GM21528 (cell line): ENCODE measurements at regions not wholly inside any gene's neighbourhood (a gene's known extent, or its start where the extent isn't known, plus 50 kb on each side); places are given as distances from the start of the nearest gene placed in this dataset.
"Not testable (repeated sequence)": the region's sequence is repeated elsewhere in the genome, so short reads cannot be mapped to it uniquely, and the experiment has no call there.

Experiments used
- ATAC-seq: cut with Tn5 transposase; IDR thresholded peaks from one replicate; pipeline ENCODE4 v1.9.1; 2021; ENCODE audit warnings: mild to moderate bottlenecking, moderate library complexity; ENCODE audit not compliant: unreplicated experiment, low FRiP score

DNA sequence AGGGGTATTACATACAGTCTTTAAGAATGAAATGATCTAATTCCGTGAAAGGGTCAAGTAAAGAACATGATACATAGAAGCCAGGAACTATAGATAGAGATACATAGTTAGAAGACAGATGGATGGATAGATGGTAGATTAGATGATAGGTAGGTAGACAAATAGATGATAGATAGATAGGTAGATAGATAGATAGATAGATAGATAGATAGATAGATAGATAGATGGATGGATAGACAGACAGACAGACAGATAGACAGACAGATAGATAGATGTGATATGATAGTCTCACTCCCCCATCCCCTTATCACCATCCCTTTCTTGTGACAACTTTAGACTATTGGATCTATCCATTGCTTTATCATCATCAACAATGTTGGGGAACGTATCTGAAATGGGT lies 448.2 kb downstream of the METTL4 start:
- no peak for ATAC-seq

DNA sequence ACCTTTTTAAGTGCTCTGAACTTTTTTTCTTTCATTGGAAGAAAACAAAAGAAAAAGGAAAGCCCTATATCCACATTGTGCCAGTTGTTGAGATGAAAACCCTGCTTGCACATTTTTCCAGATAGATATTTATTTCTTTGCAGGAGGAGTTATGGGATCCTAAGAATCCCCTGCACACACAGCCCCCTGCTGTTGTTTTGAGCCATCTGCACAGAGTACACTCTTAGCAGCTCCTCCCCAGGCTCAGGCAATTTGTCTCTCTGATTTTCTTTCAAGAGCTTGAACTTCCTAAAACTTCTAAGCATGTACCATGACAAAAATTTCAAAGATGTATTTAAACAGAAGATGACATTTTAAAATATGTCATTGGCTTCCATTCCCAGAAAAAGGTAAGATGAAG lies 436.9 kb downstream of the METTL4 start:
- no peak for ATAC-seq

- ATAC-seq: no peak
Observed at GRCh38 chr18:2135309-2135708, 436.0 kb downstream of the METTL4 start.

DNA sequence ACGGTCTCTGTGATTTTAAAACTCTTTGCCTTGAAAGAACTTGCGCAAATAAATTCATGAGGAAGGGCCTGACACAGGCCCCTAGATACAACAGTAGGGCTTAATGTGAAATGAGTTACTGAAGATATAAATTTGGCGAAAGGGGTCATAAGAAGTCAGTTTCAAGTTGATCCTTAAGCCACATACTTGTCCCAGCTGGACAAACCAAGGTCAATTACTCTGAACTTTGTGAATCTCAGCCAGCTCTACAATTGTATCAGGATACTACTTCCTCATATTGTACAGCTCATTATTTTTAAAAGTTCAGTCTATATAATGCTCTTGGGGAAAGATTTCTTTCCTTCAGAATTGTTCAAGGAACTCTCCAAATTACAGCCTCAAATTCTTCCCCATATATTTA lies 432.8 kb downstream of the METTL4 start:
- no peak for ATAC-seq

DNA sequence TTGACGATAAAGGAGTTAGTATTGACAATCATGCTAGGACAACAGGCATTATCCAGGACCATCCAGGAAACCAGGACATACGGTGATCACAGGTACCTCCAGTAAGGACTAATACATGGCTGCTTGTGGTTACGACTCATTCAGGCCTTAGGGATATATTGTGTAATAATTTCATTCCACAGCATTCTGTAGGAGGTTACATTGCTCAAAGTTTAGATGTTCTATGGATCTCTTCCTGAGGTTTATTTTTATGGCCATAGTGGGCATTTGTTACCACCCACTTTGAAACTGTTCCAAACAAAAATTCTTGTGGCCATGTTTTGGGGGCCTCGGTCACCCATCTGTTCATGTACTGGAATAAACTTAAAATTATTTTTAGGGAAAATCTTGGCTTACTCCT lies 431.6 kb downstream of the METTL4 start:
- ATAC-seq: no peak

- no peak for ATAC-seq
Observed at GRCh38 chr18:2143636-2144035, 427.7 kb downstream of the METTL4 start.

- ATAC-seq: no peak
Observed at GRCh38 chr18:2144811-2145210, 426.5 kb downstream of the METTL4 start.

DNA sequence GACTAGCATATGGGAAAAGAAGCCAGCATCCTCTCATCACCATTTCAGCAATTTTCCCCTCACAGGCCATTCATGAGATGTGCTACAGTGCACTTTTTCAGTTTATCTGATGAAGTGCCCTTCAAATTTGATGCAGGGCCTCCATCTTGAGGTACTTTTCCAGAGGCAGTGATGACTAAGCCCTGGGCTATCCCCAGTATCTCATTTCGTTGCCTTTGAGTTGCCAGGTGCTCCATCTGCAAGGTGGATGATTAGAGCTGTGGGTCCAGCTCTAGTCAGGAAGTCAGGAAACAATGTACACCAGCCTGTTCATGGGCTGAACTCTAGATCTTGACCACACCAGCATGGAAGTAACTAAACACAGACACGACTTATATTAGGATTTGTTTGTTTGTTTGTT lies 425.2 kb downstream of the METTL4 start:
- no peak for ATAC-seq

DNA sequence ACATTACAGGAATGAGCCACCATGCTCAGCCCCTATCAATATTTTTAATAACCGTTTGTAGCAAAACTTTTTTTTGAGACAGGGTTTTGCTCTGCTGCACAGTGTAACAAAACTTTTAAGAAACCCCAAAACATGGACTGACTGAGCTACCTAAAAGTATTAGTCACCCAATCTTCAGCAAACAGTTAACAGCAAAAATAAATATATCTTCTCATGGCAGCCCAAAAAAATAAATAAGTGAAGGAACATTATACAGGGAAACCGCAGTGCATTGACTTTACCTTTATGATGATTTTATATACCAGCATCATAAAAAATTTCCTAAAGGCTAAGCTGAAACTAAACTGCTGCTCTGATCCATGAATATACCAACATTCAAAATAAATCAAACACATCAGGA lies 424.6 kb downstream of the METTL4 start:
- no peak for ATAC-seq

DNA sequence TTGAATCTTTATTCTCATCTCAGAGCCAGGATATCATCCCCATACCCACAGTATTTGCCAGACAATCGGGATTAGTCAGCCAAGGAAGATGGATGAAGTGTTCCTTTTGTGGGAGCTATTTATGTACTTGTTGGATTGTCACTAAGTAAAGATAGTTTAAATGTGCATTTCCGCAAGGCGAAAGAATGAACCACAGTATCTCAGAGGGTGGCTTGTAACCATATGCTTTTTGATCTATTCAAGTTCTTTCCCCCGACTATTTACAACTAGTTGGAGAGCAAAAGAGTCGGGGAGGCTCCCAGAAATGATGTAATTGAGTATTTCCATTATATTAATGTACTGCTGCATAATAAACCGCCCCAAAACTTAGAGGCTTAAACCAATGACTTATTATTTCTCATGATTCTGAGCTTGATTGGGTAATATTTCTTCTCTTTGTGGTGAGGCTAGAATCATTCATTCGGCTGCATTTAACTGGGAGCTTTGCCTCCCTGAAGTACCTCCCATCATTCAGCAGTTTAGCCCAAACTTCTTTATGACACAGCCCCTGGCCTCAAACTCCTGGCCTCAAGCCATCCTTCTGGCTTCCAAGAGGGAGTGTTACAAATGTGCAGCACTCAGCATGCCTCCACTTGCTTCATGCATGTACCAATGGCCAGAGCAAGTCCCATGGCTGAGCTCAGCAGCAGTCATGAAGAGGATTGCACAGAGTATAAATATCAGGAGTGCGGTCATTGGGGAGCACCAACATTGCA lies 423.7 kb downstream of the METTL4 start:
- no peak for ATAC-seq

DNA sequence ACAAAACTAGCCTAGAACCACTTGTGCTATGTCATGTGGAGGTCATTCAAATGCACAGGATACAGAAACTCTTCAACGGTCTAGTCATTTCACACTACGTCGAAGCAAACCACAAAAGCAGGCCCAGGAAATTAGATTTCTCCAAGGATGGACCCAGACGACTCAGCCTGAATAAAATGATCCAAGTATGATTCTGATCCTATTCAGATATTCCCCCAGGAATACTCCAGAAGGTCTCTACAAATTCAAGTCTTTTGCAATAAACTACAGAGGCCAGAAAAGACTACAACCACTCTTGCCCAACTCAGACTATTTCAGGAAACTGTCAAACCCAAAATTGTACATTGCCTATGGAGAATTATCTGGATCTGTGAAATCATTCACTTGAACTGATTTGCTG lies 422.5 kb downstream of the METTL4 start:
- ATAC-seq: no peak

DNA sequence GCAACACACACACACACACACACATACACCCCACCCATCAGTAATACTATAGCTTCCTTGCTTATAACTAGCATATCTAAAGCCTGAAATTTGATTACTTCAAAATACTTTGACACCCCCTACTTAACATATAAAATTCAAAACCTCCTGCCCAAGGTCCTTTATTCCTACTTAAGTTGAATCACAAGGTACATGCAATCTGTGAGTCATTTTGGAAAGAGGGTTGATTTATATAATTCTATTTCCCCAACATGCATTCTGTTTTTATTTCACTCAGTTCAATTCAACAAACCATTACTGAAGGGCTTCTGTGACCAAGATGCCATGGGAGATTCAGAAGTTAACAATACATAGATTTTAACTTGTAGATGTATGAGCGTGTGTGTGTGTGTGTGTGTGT lies 420.7 kb downstream of the METTL4 start:
- ATAC-seq: no peak

DNA sequence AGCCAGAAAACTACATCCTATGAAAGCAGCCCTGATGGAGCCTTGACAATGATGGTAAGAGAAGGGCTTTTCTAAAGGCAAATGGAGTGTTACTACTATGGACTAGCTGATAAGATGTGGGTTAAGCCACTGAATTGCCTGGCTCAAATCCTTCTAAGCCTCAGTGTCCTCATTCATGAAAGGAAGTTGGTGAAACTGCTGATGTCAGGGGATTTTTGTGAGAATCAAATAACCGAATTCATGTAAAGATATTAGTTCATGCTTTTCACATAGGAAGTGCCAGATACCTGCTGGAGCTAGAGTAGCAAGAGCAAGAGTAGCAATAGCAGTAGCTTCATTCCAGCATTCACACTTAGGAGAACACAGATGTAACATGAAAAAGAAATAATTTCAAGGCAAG lies 417.0 kb downstream of the METTL4 start:
- ATAC-seq: no peak

GRCh38 chr18:2164644-2165550 lies 406.4 kb downstream of the METTL4 start:
- ATAC-seq: no peak

DNA sequence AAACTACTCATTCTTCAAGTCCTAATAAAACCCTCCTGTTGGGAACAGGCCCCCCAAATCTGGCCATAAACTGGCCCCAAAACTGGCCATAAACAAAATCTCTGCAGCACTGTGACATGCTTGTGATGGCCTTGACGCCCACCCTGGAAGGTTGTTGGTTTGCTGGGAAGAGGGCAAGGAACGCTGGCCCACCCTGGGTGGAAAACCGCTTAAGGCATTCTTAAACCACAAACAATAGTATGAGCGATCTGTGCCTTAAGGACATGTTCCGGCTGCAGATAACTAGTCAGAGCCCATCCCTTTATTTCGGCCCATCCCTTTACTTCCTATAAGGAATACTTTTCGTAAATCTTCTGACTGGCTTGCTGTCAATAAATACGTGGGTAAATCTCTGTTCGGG lies 404.4 kb downstream of the METTL4 start:
- ATAC-seq: not testable (repeated sequence)

GRCh38 chr18:2168022-2168421 lies 403.3 kb downstream of the METTL4 start:
- no peak for ATAC-seq

- ATAC-seq: no peak
Observed at GRCh38 chr18:2169656-2170055, 401.6 kb downstream of the METTL4 start.

GRCh38 chr18:2171840-2172625 lies 399.3 kb downstream of the METTL4 start:
- ATAC-seq: no peak

GRCh38 chr18:2172881-2173280 lies 398.4 kb downstream of the METTL4 start:
- ATAC-seq: no peak

GRCh38 chr18:2173486-2173885 lies 397.8 kb downstream of the METTL4 start:
- ATAC-seq: no peak

DNA sequence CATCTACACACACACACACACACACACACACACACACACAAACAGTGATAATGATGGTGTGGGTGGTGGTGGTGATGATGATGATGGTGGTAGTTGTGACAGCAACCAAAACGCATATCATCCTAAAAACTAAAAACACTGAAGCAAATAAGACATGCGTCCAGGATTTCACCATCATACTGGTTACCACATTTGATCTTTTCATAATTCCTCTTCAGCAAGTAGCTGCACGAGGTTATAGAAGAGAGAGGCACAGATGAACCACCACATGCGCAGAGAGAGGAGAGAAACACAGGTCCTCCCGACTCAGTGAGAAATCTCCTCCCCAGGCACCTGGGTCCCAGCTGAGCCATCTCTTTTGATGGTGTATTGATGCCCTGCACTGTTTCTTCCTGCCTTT lies 393.3 kb downstream of the METTL4 start:
- no peak for ATAC-seq
